AG09319 (cell line): ENCODE measurements at regions not wholly inside any gene's neighbourhood (a gene's known extent, or its start where the extent isn't known, plus 50 kb on each side); places are given as distances from the start of the nearest gene placed in this dataset.
"Not testable (repeated sequence)": the region's sequence is repeated elsewhere in the genome, so short reads cannot be mapped to it uniquely, and the experiment has no call there.

Experiments used
- DNase-seq: peaks from one replicate; pipeline ENCODE4 v3.0.0-alpha.2; 2010; ENCODE audit warnings: low read depth; ENCODE audit errors: extremely low read depth
- TF ChIP-seq, protein P1 (sequence below): IDR thresholded peaks from 2 replicates; pipeline ENCODE4 v1.5.1; 2011; ENCODE audit warnings: low read depth, mild to moderate bottlenecking, inconsistent platforms, low read length, moderate library complexity

DNA sequence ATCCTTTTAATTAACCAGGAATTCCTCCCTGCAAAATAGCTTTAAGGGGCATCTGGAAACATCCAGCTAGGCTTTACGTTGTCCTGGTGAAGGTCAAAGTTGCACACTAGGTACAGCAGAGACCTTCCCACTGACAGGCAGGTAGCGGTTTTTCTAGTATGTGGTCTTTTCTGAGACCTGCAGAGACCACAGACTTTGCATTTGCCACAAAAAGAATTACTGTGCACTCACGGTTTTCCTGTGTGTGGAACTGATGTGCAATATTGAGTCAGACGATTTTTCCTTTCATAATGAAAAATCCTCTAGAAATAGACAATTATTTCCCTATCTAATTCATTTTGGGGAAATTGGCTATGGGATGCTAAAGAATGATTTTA lies 417.0 kb upstream of the ADAMTSL1 start:
- TF ChIP-seq, protein P1, sequence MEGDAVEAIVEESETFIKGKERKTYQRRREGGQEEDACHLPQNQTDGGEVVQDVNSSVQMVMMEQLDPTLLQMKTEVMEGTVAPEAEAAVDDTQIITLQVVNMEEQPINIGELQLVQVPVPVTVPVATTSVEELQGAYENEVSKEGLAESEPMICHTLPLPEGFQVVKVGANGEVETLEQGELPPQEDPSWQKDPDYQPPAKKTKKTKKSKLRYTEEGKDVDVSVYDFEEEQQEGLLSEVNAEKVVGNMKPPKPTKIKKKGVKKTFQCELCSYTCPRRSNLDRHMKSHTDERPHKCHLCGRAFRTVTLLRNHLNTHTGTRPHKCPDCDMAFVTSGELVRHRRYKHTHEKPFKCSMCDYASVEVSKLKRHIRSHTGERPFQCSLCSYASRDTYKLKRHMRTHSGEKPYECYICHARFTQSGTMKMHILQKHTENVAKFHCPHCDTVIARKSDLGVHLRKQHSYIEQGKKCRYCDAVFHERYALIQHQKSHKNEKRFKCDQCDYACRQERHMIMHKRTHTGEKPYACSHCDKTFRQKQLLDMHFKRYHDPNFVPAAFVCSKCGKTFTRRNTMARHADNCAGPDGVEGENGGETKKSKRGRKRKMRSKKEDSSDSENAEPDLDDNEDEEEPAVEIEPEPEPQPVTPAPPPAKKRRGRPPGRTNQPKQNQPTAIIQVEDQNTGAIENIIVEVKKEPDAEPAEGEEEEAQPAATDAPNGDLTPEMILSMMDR: no peak
- no peak for DNase-seq

GRCh38 chr9:18058564-18059442 lies 415.1 kb upstream of the ADAMTSL1 start:
- TF ChIP-seq, protein P1: no peak
- DNase-seq: no peak

DNA sequence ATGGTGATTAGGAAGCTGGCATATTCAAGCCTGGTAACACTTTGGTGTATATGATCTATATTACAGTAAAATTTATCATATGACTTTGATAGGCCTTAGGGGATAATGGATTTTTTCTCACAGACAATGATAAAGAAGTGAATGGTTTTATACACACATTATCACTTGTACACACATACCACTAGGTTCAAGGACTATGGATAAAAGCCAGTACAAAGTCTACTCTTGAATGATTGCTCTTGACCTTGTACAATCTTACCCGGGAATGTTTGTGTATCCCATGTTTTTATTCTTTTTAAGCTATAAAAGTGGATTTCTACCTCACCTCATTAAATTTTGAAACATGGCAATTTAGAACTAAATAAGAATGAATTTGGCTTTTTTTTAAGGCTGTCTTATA lies 414.5 kb upstream of the ADAMTSL1 start:
- no peak for DNase-seq
- TF ChIP-seq, protein P1: no peak

GRCh38 chr9:18060269-18060934 lies 413.6 kb upstream of the ADAMTSL1 start:
- TF ChIP-seq, protein P1: no peak; the same call in 1 of the 2 replicates
- no peak for DNase-seq

GRCh38 chr9:18061332-18061731 lies 412.6 kb upstream of the ADAMTSL1 start:
- TF ChIP-seq, protein P1: no peak
- DNase-seq: no peak

DNA sequence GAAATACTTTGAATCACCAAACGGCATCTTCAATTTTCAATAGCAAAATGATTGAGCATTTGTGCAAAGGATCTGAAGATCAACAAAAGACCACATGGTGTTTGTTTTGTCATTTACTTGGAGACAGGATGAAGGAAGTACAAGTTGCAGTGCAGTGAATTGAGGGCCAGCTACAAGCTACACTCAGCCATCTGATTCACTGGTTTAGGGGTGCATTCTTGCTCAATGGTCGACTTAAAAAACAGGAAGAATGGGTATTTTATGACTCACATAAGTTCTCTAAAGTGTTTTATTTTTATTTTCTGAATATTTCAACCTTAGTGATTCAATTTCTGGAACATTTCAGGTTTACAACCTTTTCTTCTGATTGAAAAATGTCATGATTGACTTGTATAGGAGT lies 412.1 kb upstream of the ADAMTSL1 start:
- no peak for DNase-seq
- TF ChIP-seq, protein P1: no peak

GRCh38 chr9:18063856-18064390 lies 410.0 kb upstream of the ADAMTSL1 start:
- DNase-seq: no peak
- TF ChIP-seq, protein P1: no peak

DNA sequence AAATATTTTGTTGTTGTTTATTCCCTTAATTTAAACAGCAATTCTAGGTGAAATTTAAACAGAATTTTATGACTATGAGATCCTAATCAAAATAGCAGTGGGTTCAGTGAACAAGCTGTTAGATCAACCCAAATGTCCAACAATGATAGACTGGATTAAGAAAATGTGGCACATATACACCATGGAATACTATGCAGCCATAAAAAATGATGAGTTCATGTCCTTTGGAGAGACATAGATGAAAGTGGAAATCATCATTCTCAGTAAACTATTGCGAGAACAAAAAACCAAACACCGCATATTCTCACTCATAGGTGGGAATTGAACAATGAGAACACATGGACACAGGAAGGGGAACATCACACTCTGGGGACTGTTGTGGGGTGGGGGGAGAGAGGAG lies 407.3 kb upstream of the ADAMTSL1 start:
- DNase-seq: not testable (repeated sequence)
